ENCODE measurements at regions not wholly inside any gene's neighbourhood (a gene's known extent, or its start where the extent isn't known, plus 50 kb on each side); places are given as distances from the start of the nearest gene placed in this dataset.

GRCh38 chr10:35827783-35828182 is 185.7 kb upstream of the FZD8 start:
- Histone ChIP-seq H3K4me1 (ENCODE audit: low read length) (peaks cover 39% of the 10 kb centered on the region), H3K4me2 (ENCODE audit: low read length) (no peak overlapping the region; the same call in 1 of the 2 replicates), H4K20me1 (ENCODE audit: insufficient read depth, low read length) (no peaks in the 10 kb centered on the region), H3K79me2 (ENCODE audit: low read length) (no peaks in the 10 kb centered on the region), H3K9ac (ENCODE audit: low read length) (peak overlapping the region; percentile 22; the same call in 1 of the 2 replicates), H3K27ac (ENCODE audit: low read length) (peak overlapping the region; percentile 93), H3K4me3 (ENCODE audit: low read length) (no peak overlapping the region), H3K27me3 (ENCODE audit: low read depth, low read length) (no peaks in the 10 kb centered on the region), H2AFZ (ENCODE audit: low read depth, low read length) (no peak overlapping the region), H3K36me3 (replicated peaks; ENCODE audit: low read depth, low read length) (no peaks in the 10 kb centered on the region), H3K9me3 (ENCODE audit: insufficient read depth, low read length) (no peaks in the 10 kb centered on the region)
- no peak for TF ChIP-seq CTCF (IDR thresholded peaks at IDR 0.05; ENCODE audit: low read depth, low read length)
- no peak for TF ChIP-seq EZH2phosphoT487 (IDR thresholded peaks at IDR 0.05; ENCODE audit: low read depth)

- Histone ChIP-seq H3K9ac (ENCODE audit: low read length) (no peak overlapping the region), H4K20me1 (ENCODE audit: insufficient read depth, low read length) (no peaks in the 10 kb centered on the region), H3K27ac (ENCODE audit: low read length) (no peak overlapping the region), H3K9me3 (ENCODE audit: insufficient read depth, low read length) (no peaks in the 10 kb centered on the region), H3K4me2 (ENCODE audit: low read length) (no peak overlapping the region), H3K36me3 (replicated peaks; ENCODE audit: low read depth, low read length) (no peaks in the 10 kb centered on the region), H3K27me3 (ENCODE audit: low read depth, low read length) (no peaks in the 10 kb centered on the region), H3K4me3 (ENCODE audit: low read length) (no peak overlapping the region), H3K4me1 (ENCODE audit: low read length) (peaks cover 65% of the 10 kb centered on the region), H2AFZ (ENCODE audit: low read depth, low read length) (no peak overlapping the region), H3K79me2 (ENCODE audit: low read length) (no peaks in the 10 kb centered on the region)
- no peak for TF ChIP-seq EZH2phosphoT487 (IDR thresholded peaks at IDR 0.05; ENCODE audit: low read depth)
- TF ChIP-seq CTCF (IDR thresholded peaks at IDR 0.05; ENCODE audit: low read depth, low read length): no peak
Measured at GRCh38 chr10:35824704-35825103, 182.6 kb upstream of the FZD8 start.

- H3K9ac ChIP-seq (ENCODE audit: low read length): peak overlapping the region; percentile 70; the same call in 1 of the 2 replicates
- H3K36me3 ChIP-seq (replicated peaks; ENCODE audit: low read depth, low read length): no peaks in the 10 kb centered on the region
- H4K20me1 ChIP-seq (ENCODE audit: insufficient read depth, low read length): no peaks in the 10 kb centered on the region
- peak overlapping the region; percentile 92 for H3K27ac ChIP-seq (ENCODE audit: low read length)
- H3K27me3 ChIP-seq (ENCODE audit: low read depth, low read length): no peaks in the 10 kb centered on the region
- H3K4me1 ChIP-seq (ENCODE audit: low read length): peaks cover 54% of the 10 kb centered on the region
- no peak overlapping the region for H3K4me3 ChIP-seq (ENCODE audit: low read length)
- no peak for TF ChIP-seq CTCF (IDR thresholded peaks at IDR 0.05; ENCODE audit: low read depth, low read length)
- no peak for TF ChIP-seq EZH2phosphoT487 (IDR thresholded peaks at IDR 0.05; ENCODE audit: low read depth)
- peak overlapping the region; percentile 76; the same call in 1 of the 2 replicates for H3K4me2 ChIP-seq (ENCODE audit: low read length)
- no peaks in the 10 kb centered on the region for H3K9me3 ChIP-seq (ENCODE audit: insufficient read depth, low read length)
- peak overlapping the region; percentile 35; the same call in 1 of the 2 replicates for H2AFZ ChIP-seq (ENCODE audit: low read depth, low read length)
- H3K79me2 ChIP-seq (ENCODE audit: low read length): no peaks in the 10 kb centered on the region
Measured at GRCh38 chr10:35822316-35822715, 180.2 kb upstream of the FZD8 start.

DNA sequence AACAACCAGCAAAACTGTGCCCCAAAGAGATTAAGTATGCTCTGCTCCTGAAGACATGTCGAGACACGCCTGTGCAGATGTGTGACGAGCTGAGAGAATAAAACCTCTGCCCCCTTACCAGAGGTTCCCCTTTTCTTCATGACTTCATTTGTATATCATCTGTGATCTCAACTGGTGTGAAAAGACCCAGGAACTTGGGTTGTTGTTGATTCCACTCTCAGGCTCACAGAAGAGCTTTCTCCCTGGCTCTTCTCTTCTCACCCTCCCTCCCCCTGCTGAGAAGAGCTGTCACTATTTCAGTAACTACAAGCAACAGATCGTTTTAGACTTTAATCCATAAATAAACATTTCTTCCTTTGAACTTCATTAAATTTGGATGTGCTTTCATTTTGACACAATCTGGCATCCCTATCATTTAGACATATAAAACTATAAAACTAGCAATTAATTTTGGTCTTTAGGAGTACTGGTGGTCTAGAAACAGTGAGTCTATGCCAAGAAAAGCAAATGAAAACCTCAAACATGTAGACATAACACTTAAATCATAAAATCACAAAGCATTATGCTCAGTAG is 179.3 kb upstream of the FZD8 start:
- Histone ChIP-seq H3K4me2 (ENCODE audit: low read length) (peak overlapping the region; percentile 76), H2AFZ (ENCODE audit: low read depth, low read length) (peak overlapping the region; percentile 67), H3K27ac (ENCODE audit: low read length) (peak overlapping the region; percentile 92), H3K4me3 (ENCODE audit: low read length) (peak overlapping the region; percentile 40), H3K36me3 (replicated peaks; ENCODE audit: low read depth, low read length) (no peaks in the 10 kb centered on the region), H3K9ac (ENCODE audit: low read length) (peak overlapping the region; percentile 70), H3K4me1 (ENCODE audit: low read length) (peaks cover 45% of the 10 kb centered on the region), H3K27me3 (ENCODE audit: low read depth, low read length) (no peaks in the 10 kb centered on the region), H4K20me1 (ENCODE audit: insufficient read depth, low read length) (no peaks in the 10 kb centered on the region), H3K9me3 (ENCODE audit: insufficient read depth, low read length) (no peaks in the 10 kb centered on the region), H3K79me2 (ENCODE audit: low read length) (no peaks in the 10 kb centered on the region)
- TF ChIP-seq CTCF (IDR thresholded peaks at IDR 0.05; ENCODE audit: low read depth, low read length): no peak
- TF ChIP-seq EZH2phosphoT487 (IDR thresholded peaks at IDR 0.05; ENCODE audit: low read depth): no peak

Measured in OCI-LY3 (cell line).